Pons (tissue), 1 donor: ENCODE measurements at regions not wholly inside any gene's neighbourhood (a gene's known extent, or its start where the extent isn't known, plus 50 kb on each side); places are given as distances from the start of the nearest gene placed in this dataset.

Experiments used
- DNase-seq: peaks from one replicate; pipeline ENCODE4 v3.0.0-alpha.2; 2016; ENCODE audit warnings: low spot score

- DNase-seq: no peak
Measured at GRCh38 chr2:3100386-3100785, 277.2 kb downstream of the EIPR1 start.

DNA sequence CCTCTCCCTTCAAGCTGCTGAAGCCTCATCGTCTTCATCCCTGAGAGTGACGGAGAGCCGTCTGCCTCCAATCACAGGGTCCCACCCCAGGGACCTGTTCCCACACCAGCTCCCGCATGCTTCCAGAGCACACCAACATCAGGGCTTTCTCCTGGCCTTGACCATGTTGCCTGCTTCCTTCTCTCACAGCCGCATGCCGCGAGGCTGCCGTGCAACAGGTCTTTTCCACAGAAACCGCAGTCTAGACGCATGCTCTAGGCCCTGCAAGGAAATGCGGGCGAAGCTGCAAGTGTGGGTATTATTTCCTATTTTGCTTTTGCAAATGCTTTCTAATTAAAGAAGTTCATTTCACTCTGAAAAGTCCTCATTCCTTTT lies 277.8 kb downstream of the EIPR1 start:
- no peak for DNase-seq

DNA sequence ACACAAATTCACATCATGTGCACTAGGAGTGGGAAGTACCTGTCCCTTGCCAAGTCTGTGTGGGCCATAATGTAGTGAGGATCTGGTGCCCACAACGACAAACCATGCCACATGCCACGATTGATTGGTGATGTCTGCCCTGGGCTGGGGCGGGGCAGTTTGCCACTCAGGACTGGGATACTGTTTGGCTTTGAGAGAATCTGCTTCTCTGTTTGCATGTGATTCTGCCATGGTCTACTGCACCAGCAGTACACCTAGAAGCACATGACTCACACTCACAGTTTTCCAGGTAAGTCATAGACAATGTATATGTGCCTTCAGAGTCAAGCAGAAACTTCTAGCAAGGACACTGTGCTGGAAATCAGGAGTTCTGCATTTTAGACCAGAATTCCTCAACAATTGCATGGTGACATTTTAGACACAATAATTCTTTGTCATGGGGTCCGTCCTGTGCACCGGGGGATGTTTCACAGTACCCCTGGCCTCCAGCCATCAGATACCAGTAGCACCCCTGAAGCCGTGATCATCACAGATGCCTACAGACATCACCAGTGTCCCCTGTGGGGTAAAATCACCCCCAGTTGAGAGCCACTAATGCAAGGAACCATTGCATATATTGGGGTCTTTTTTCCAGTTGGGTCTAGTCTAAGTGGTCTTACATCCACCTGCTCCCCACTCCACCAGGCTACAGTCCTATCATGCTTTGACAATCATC lies 278.3 kb downstream of the EIPR1 start:
- no peak for DNase-seq

DNA sequence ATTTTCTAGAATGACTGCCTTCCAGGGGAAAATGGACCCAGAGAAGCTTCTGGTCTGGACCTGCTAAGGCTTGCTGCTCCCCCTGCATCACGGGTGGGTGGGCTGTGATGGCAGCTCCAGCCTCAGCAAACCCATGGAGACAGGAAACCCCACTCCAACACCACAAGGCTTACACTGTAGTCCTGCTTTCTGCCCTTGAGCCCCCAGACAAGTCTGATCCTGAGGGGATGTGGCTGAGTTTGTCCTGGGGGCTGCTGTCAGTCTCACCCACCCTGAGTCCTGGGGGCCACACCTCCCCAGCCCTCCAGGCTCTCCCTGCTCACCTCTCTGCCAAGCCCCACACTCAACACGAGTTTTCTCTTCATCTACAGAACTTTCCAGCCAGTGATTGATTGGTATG lies 279.4 kb downstream of the EIPR1 start:
- DNase-seq: no peak

DNA sequence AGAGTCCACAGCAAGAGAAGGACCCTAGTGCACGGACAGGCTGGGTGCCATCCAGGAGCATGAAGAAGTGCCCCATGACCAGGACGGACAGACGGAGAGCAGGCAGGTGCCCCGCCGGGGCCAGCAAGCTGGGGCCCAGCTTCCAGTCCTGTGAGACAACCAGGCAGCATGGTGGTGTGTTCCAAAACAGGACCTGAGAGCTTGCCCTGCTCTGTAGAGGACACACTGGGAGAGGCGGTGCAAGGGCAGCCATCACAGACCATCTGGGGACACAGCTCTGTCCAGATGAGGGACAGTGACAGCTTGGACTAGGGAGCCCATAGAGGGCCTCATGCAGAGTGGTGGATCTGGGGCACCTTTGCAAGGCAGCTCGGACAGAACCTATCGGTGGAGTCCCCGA lies 279.8 kb downstream of the EIPR1 start:
- DNase-seq: no peak

DNA sequence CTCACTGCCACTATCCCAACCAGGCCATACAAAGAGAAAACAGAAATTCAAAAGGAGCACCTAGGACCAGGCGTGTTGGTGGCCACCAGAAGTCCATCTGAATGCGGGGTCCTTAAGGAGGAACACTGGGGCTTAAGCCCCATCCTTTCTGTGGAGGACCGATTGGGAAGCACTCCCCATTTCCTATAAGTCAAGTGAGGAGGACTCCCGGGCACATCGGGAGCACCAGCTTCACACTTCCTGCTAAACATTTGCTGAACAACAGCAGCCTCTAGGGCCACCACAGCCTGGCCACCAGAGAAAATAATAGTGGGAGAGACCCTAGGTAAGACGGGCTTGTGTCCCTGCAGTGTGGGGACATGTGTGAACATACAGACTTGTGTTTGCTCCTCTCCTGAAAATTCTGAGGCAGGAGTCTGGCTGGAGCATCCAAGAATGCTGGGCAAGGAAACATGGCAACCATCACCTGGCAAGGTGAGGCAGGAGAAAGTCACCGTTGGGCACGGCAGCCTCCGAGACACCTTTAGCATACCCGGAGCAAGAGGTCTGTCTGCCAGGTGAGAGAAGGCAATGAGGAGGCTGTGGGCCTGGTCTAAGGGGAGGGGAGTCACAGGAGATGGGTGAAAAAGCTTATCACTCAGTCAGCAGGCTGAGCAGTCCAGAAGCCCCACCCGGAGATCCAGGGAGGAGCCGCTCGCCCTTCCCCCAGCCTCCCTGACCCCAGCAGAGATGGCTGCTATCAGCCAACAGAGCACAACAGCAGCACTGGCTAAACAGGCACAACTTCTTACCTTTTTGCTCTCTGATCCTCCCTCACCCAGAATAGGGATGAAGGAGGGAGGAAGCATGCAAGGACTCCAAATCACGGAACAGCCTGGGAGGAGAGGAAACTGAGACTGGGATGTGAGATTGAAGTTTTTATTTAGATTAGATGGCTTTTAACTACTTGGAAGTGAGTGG lies 282.3 kb downstream of the EIPR1 start:
- DNase-seq: no peak

GRCh38 chr2:3094318-3094717 lies 283.3 kb downstream of the EIPR1 start:
- no peak for DNase-seq

DNA sequence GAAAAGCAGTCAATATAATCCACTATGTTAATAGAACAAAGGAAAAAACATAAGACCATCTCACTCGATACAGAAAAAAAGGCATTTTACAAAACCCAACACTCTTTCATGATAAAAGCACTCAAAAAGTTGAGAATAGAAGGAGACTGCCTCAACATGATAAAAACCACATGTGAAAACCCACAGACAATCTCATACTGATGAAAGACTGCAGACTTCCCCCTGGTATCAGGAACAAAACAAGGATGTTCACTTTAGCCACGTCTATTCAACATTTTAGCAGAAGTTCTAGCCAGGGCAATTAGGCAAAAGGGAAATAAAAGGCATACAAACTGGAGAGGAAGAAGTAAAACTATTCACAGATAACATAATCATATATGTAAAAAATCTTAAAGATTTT lies 285.9 kb downstream of the EIPR1 start:
- DNase-seq: no peak

DNA sequence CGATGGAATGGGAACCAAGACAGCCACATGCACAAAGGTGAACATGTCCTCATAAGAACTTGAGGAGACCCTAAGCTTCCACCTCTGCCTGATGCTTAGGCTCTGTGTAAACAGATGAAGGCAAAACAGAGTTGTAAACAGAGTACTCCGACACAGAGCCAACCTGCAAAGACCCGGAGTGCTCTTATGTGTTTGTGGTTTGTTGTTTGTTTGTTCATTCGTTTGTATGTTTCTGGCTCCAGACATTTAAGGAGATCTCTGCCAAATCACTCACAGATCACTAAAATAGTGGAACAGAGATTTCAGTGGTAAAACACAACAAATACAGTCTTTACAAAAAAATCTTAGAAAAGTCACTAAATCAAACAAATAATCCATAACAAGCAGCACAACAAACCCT lies 294.9 kb downstream of the EIPR1 start:
- no peak for DNase-seq

DNA sequence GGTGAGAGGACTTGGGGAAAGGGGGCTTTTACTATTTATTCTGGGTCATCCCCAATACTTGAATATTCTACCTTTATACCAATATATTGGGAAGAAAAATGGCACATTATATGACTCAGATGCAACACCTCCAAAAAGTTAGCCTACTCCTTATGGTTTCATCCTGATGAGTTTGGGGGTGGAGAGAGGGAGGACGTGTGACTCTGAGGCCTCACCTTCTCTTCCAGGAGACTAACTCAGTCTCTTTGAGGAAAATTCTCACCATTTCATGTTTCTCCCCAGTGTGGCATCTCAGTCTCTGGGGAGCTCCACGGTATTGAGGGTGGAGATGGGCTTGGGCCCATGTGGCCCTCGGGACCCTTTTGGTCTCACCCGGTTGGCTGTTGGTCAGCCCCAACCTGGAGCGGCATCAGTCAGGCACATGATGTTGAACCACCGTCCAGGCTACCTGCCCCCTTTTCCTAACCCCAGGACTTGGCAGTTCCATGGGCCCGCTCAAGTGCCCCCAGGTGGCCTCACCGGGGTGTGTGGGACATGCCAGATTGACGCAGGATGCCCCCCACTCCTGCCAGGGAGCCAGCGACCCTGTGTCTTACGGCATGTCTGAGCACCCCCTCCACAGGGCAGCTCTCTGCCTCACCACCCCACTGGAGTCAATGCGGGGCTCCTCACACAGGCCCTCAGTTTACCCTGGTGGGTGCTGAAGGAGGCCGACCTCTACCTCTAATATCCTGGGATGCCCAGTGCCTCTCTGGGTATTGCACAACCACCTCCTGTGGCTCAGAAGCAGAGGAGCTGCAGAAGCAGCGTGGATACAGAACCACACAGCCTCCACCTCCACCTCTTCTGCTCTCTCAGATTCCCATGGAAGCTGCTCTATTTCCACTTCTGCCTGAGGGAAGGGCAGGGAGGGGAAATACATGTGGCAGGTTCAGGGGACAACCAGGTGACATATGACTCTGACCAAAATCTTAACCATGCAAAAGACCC lies 297.4 kb downstream of the EIPR1 start:
- no peak for DNase-seq

DNA sequence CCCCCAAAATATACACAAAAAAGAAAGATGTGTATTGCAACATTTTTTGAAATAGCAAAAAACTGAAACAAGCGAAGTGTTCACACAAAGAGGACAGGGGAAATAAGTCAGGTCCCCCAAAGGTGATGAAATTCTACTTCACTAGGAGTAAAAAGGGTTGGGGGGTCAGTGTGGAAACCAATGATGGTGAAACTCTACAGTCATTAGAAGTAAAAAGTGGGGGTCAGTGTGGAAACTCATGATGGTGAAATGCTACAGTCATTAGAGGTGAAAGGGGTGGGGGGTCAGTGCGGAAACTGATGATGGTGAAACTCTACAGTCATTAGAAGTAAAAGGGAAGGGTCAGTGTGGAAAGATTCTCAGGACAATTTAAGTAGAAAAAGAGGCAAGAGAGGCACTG lies 298.2 kb downstream of the EIPR1 start:
- no peak for DNase-seq

- DNase-seq: no peak
Measured at GRCh38 chr2:3078684-3079083, 298.9 kb downstream of the EIPR1 start.

- DNase-seq: peak; percentile 32
Measured at GRCh38 chr2:3076848-3077642, 300.6 kb downstream of the EIPR1 start.

DNA sequence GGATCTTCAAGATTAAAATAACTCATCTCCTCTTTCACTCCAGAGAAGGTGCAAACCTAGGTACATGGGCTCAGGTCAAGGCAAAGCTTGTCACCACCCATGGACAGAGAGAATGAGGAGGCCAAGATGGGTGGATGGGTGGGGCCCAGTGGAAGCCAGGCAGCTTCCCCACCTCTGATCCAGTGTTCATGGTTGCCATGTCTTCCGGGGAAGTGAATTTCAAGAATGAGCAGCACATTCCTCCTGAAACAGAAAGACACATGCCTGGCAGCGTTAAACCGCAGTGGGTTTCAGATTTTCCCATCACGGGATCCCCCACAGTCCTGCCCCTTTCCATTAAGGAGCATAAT lies 301.7 kb downstream of the EIPR1 start:
- no peak for DNase-seq

- DNase-seq: no peak
Measured at GRCh38 chr2:3075316-3075990, 302.2 kb downstream of the EIPR1 start.

DNA sequence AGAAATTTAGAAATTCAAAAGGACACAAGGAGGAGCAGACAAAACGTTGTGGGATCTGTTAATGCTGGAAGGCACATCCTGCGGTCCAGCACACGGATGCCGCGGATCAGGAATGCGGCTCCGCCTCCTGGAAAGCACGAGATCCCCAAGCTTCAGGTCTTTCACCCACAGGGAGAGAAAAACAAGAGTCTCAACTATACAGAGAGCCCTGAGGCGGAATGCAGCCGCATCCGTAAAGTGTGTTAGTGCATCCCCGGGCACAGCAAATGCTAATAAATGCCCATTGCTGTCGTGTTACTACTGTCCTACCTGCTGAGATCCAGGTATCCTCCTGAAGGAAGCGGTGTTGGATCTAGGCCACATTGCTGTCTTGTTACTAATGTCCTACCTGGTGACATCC lies 303.9 kb downstream of the EIPR1 start:
- DNase-seq: no peak

- DNase-seq: no peak
Measured at GRCh38 chr2:3073041-3073595, 304.5 kb downstream of the EIPR1 start.

GRCh38 chr2:3071685-3072263 lies 305.8 kb downstream of the EIPR1 start:
- no peak for DNase-seq

DNA sequence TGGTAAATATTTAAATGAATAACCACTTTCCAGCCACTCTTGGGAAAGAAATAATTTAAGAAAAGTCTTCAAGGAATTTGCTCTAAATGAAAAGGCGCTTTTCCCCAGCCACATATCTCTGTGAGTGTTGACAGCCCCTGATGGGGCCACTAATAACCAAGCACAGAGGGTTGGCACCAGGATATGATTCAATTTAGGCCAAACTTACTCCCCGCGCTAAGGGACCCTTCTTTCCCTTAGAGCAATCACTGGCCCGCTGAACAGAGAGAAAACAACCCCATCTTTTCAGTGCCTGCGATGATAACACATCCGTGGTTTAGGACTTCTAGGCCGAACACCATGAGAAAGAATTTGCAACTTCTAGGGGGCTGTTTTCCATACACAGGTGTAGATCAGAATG lies 310.8 kb downstream of the EIPR1 start:
- DNase-seq: no peak

DNA sequence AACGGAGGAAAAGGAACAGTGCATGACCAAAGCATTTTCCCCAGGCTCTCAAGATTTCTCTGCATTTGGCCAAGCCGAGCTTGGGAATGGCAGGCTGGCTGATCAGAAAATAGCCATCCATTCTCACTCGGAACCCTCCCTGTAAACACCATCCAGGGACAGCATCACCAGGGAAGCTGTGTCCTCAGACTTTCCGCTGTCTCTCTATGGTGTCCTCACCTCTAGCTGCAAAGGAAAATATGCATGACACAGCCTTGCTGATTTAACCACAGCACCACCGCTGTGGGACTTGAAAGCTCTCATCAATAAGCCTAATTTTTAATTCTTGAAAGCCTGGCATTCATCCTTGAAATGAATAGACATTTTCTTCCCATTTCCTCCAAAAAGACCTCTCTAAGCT lies 311.7 kb downstream of the EIPR1 start:
- DNase-seq: no peak
